ENCODE measurements at regions not wholly inside any gene's neighbourhood (a gene's known extent, or its start where the extent isn't known, plus 50 kb on each side); places are given as distances from the start of the nearest gene placed in this dataset.

DNA sequence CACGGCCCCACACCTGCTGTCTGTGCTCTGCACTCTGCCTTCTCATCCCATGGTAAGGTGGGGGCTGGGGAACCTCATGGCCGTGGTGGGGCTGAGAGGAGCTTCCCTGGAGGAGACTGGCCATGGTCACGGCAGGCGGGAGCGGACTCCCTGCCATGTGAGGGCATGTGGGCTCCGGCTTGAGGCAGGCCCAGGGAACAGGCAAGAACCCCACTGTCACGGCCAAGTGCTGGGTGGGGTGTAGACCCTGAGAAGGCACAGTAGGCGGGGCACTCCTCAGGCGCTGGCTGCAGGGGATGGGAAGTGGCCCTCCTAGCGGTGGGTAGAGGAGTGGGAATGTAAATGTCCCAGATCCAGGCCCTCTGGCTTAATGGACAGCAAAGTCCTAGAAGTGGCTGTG lies 1262.7 kb downstream of the BRD1 start:
- TF ChIP-seq GATA2 (IDR thresholded peaks at IDR 0.05; ENCODE audit: low read depth, low read length) (no peak), GATA3 (IDR thresholded peaks at IDR 0.05; ENCODE audit: low read depth, low read length) (no peak)
